ENCODE measurements at regions not wholly inside any gene's neighbourhood (a gene's known extent, or its start where the extent isn't known, plus 50 kb on each side); places are given as distances from the start of the nearest gene placed in this dataset.
"Not testable (repeated sequence)": the region's sequence is repeated elsewhere in the genome, so short reads cannot be mapped to it uniquely, and the experiment has no call there.

DNA sequence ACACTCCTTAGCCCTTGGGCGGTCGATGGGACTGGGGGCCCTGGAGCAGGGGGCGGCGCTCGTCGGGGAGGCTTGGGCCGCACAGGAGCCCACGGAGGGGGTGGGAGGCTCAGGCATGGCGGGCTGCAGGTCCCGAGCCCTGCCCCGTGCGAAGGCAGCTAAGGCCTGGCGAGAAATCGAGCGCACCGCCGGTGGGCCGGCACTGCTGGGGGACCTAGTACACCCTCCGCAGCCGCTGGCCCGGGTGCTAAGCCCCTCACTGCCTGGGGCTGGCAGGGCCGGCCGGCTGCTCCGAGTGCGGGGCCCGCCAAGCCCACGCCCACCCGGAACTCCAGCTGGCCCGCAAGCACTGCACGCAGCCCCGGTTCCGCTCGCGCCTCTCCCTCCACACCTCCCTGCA, 68.0 kb upstream of the DDR1 start:
- H3K27me3 Mint-ChIP-seq; H3K4me3 Mint-ChIP-seq; H3K9me3 Mint-ChIP-seq (ENCODE audit: low read depth): not testable (repeated sequence)
- Mint-ChIP-seq H3K4me1 (ENCODE audit: low read depth) (peaks cover 86% of the 10 kb centered on the region), H3K27ac (peak overlapping the region; percentile 100), H3K36me3 (peaks cover 16% of the 10 kb centered on the region)

DNA sequence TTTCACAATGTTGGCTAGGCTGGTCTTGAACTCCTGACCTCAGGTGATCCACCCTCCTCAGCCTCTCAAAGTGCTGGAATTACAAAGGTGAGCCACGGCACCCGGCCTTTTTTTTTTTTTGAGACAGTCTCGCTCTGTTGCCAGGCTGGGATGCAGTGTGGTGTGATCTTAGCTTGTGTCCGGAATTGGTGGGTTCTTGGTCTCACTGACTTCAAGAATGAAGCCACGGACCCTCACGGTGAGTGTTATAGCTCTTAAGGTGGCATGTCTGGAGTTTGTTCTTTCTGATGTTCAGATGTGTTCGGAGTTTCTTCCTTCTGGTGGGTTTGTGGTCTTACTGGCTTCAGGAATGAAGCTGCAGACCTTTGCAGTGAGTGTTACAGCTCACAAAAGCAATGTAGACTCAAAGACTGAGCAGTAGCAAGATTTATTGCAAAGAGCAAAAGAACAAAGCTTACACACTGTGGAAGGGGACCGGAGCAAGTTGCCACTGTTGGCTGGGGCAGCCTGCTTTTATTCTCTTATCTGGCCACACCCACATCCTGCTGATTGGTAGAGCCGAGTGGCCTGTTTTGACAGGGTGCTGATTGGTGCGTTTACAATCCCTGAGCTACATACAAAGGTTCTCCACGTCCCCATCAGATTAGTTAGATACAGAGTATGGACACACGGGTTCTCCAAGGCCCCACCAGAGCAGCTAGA, 69.1 kb upstream of the DDR1 start:
- Mint-ChIP-seq H3K4me3 (peak overlapping the region; percentile 69), H3K36me3 (peaks cover 16% of the 10 kb centered on the region), H3K27ac (peak overlapping the region; percentile 100), H3K4me1 (ENCODE audit: low read depth) (peaks cover 90% of the 10 kb centered on the region)
- H3K27me3 Mint-ChIP-seq; H3K9me3 Mint-ChIP-seq (ENCODE audit: low read depth): not testable (repeated sequence)

DNA sequence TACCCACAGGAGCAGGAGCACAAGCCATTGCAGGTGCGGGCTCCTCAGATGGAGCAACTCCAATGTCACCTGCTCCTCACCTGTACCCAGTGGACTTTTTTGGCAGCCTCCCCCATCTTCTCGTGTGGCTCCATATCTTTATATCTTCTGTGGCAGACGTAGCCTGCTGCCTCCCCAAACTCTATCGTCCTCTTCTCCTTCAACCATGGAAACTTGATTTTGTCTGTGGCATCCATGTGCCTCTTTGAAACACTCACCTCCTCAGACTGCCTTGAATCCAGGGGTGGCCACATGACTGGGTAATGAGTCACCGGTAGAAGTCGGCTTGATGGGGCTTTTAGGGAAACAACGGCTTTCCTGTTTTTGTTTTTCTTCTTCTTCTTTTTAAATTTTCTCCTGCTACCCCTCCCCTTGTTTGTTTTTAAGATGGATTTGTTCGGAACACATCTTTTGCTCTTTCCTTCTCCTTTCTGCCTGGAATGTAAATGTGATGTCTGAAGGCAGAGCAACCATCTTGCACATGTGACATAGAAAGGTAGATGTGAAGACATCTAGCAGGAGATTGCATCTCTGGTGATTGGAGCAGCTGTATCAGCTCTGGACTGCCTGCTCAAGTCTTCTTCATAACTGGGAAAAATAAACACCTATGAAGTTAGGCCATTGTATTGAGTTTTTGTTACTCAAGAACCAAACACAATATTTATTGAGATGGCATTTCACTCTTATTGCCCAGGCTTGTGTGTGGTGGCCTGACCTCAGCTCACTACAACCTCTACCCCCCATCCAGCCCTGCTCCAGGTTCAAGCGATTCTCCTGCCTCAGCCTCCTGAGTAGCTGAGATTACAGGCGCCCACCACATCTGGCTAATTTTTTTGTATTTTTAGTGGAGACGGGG, 69.9 kb upstream of the DDR1 start:
- peak overlapping the region; percentile 100 for H3K27ac Mint-ChIP-seq
- H3K36me3 Mint-ChIP-seq = peaks cover 14% of the 10 kb centered on the region
- peak overlapping the region; percentile 75 for H3K4me3 Mint-ChIP-seq
- no peaks in the 10 kb centered on the region for H3K27me3 Mint-ChIP-seq
- no peaks in the 10 kb centered on the region for H3K9me3 Mint-ChIP-seq (ENCODE audit: low read depth)
- peaks cover 90% of the 10 kb centered on the region for H3K4me1 Mint-ChIP-seq (ENCODE audit: low read depth)

- Mint-ChIP-seq H3K27ac (peak overlapping the region; percentile 100), H3K4me3 (peak overlapping the region; percentile 75), H3K9me3 (ENCODE audit: low read depth) (no peaks in the 10 kb centered on the region), H3K27me3 (no peaks in the 10 kb centered on the region), H3K4me1 (ENCODE audit: low read depth) (peaks cover 90% of the 10 kb centered on the region), H3K36me3 (peaks cover 13% of the 10 kb centered on the region)
These were observed 69.3 kb upstream of the IER3 start for GRCh38 chr6:30813631-30814145.

- Mint-ChIP-seq H3K27ac (peak overlapping the region; percentile 100), H3K4me1 (ENCODE audit: low read depth) (peaks cover 87% of the 10 kb centered on the region), H3K27me3 (no peaks in the 10 kb centered on the region), H3K36me3 (peaks cover 10% of the 10 kb centered on the region), H3K9me3 (ENCODE audit: low read depth) (no peaks in the 10 kb centered on the region), H3K4me3 (peak overlapping the region; percentile 61)
These were observed 66.5 kb upstream of the IER3 start for GRCh38 chr6:30810813-30811339.

- not testable (repeated sequence) for H3K27me3 Mint-ChIP-seq; H3K4me3 Mint-ChIP-seq; H3K36me3 Mint-ChIP-seq; H3K9me3 Mint-ChIP-seq (ENCODE audit: low read depth)
- H3K4me1 Mint-ChIP-seq (ENCODE audit: low read depth) = peaks cover 72% of the 10 kb centered on the region
- peak overlapping the region; percentile 66 for H3K27ac Mint-ChIP-seq
These were observed 63.2 kb upstream of the IER3 start for GRCh38 chr6:30807566-30807965.

GRCh38 chr6:30806581-30807183, 62.3 kb upstream of the IER3 start:
- H3K4me1 Mint-ChIP-seq (ENCODE audit: low read depth) = peaks cover 66% of the 10 kb centered on the region
- H3K9me3 Mint-ChIP-seq (ENCODE audit: low read depth) = no peaks in the 10 kb centered on the region
- H3K27me3 Mint-ChIP-seq = no peaks in the 10 kb centered on the region
- peak overlapping the region; percentile 84 for H3K27ac Mint-ChIP-seq
- no peak overlapping the region for H3K4me3 Mint-ChIP-seq
- peaks cover 5% of the 10 kb centered on the region for H3K36me3 Mint-ChIP-seq

GRCh38 chr6:30804333-30804732, 60.0 kb upstream of the IER3 start:
- H3K27ac Mint-ChIP-seq = peak overlapping the region; percentile 75

GRCh38 chr6:30802731-30803130, 58.4 kb upstream of the IER3 start:
- H3K27ac Mint-ChIP-seq = peak overlapping the region; percentile 54
- peaks cover 5% of the 10 kb centered on the region for H3K36me3 Mint-ChIP-seq

More at GRCh38 chr6:30804333-30804732, 60.0 kb upstream of the IER3 start:
- H3K4me3 Mint-ChIP-seq = no peak overlapping the region
- no peaks in the 10 kb centered on the region for H3K9me3 Mint-ChIP-seq (ENCODE audit: low read depth)
- H3K36me3 Mint-ChIP-seq = peaks cover 5% of the 10 kb centered on the region
- H3K27me3 Mint-ChIP-seq = no peaks in the 10 kb centered on the region
- peaks cover 45% of the 10 kb centered on the region for H3K4me1 Mint-ChIP-seq (ENCODE audit: low read depth)

DNA sequence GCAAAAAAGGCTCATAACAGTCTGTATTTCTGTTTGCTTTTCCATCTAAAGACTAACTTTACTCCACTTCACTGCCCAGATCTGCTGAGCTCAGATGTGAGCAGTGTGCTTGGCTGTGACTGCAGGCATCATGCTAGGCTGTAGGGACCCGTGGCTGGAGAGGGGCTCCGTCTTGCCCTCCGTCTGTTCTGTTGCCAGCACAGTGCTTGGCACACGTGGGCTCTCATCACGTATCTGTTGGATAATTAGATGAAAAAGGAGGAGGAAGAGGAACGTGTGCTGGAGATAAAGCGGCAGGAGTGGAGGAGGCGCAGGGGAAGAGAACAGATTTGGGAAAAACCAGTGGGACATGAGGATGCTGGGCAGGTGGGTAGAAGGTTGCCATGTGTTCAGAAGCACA, 57.6 kb upstream of the IER3 start:
- Mint-ChIP-seq H3K9me3 (ENCODE audit: low read depth) (no peaks in the 10 kb centered on the region), H3K27ac (no peak overlapping the region), H3K4me3 (no peak overlapping the region), H3K4me1 (ENCODE audit: low read depth) (peaks cover 27% of the 10 kb centered on the region), H3K36me3 (peaks cover 2% of the 10 kb centered on the region), H3K27me3 (no peaks in the 10 kb centered on the region)

More at GRCh38 chr6:30802731-30803130, 58.4 kb upstream of the IER3 start:
- H3K27me3 Mint-ChIP-seq = no peaks in the 10 kb centered on the region
- H3K9me3 Mint-ChIP-seq (ENCODE audit: low read depth) = no peaks in the 10 kb centered on the region
- H3K4me3 Mint-ChIP-seq = no peak overlapping the region
- peaks cover 30% of the 10 kb centered on the region for H3K4me1 Mint-ChIP-seq (ENCODE audit: low read depth)

GRCh38 chr6:30800871-30801270, 56.5 kb upstream of the IER3 start:
- Mint-ChIP-seq H3K36me3 (peaks cover 2% of the 10 kb centered on the region), H3K27ac (no peak overlapping the region), H3K9me3 (ENCODE audit: low read depth) (no peaks in the 10 kb centered on the region), H3K4me3 (no peak overlapping the region), H3K4me1 (ENCODE audit: low read depth) (peaks cover 26% of the 10 kb centered on the region), H3K27me3 (no peaks in the 10 kb centered on the region)

GRCh38 chr6:30799210-30799609, 54.9 kb upstream of the IER3 start:
- no peaks in the 10 kb centered on the region for H3K9me3 Mint-ChIP-seq (ENCODE audit: low read depth)
- peaks cover 29% of the 10 kb centered on the region for H3K4me1 Mint-ChIP-seq (ENCODE audit: low read depth)

DNA sequence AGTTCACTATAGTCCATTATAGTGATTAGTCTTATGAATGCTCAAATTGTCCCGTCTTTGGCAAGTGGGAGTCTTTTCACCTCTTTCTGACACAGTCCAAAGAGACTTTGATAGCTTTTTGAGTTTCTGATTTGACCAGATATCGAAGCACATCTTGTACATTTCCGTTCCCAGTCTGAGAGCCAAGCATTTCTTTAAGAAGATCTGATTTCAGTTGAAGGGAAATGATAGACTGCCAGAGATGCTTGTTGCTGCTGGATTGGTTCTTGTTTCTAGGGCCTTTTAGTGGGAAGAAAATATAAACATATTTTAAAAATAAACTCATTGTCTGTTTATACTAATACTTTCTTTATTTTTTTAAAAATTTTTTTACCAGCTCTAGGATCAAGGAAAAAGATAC, 54.1 kb upstream of the IER3 start:
- Mint-ChIP-seq H3K27me3 (no peaks in the 10 kb centered on the region), H3K27ac (no peak overlapping the region), H3K4me3 (no peak overlapping the region), H3K9me3 (ENCODE audit: low read depth) (no peaks in the 10 kb centered on the region), H3K4me1 (ENCODE audit: low read depth) (peaks cover 34% of the 10 kb centered on the region), H3K36me3 (peaks cover 2% of the 10 kb centered on the region)

More at GRCh38 chr6:30799210-30799609, 54.9 kb upstream of the IER3 start:
- Mint-ChIP-seq H3K27me3 (no peaks in the 10 kb centered on the region), H3K36me3 (peaks cover 2% of the 10 kb centered on the region), H3K4me3 (no peak overlapping the region), H3K27ac (no peak overlapping the region)

DNA sequence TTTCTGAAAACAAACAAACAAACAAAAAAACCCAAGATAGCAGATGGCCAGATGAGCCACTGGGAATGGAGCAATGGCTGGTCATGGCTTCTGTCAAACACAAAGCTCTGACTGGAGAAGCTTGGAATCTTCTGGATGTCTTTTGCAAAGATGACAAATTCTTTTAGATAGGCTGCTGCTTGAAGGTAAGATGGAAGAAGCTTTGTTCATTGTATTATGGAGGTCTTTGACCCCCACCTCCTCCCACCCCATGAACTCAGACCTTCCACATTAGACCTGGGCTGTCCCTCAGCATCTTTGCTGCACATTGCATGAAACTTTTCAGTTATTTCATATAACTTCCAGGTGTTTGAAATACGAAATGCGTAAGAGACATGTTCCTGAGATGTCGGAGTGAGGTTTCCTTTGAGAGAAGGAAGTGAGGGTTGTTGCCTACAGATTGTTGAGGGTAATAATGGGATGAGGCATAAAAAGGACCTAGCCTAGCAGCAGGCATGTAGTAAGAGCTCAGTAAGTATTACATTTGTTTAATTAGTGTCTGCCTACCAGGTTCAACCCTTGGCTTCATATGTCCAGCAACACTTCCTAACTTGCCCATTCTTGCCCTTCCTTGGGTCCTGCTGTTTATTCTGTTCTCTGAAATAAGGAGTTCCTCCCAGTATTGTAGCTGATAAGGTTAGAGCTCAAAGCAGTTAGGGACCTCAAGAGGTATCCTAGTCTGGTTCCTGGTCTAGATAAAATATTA, 51.4 kb upstream of the IER3 start:
- no peak overlapping the region for H3K27ac Mint-ChIP-seq
- H3K4me1 Mint-ChIP-seq (ENCODE audit: low read depth) = peaks cover 42% of the 10 kb centered on the region
- no peaks in the 10 kb centered on the region for H3K27me3 Mint-ChIP-seq
- no peaks in the 10 kb centered on the region for H3K9me3 Mint-ChIP-seq (ENCODE audit: low read depth)
- no peaks in the 10 kb centered on the region for H3K36me3 Mint-ChIP-seq
- H3K4me3 Mint-ChIP-seq = no peak overlapping the region
